Astrocyte of the cerebellum (primary cell): ENCODE measurements at regions not wholly inside any gene's neighbourhood (a gene's known extent, or its start where the extent isn't known, plus 50 kb on each side); places are given as distances from the start of the nearest gene placed in this dataset.
"Not testable (repeated sequence)": the region's sequence is repeated elsewhere in the genome, so short reads cannot be mapped to it uniquely, and the experiment has no call there.

ENCODE experiments used
- DNase-seq: peaks from one replicate; pipeline ENCODE4 v3.0.0-alpha.2; 2011; ENCODE audit warnings: low read depth
- H3K4me3 ChIP-seq: 2 replicates; pipeline ENCODE4 v1.5.1; 2011; ENCODE audit warnings: mild to moderate bottlenecking, low read depth, low read length, moderate library complexity
- CTCF ChIP-seq: IDR thresholded peaks from 2 replicates; pipeline ENCODE4 v1.5.1; 2012; ENCODE audit warnings: low read length, low read depth, moderate library complexity, mild to moderate bottlenecking; ENCODE audit errors: missing control alignments
- in situ Hi-C: cut with HindIII; loops from 2 replicates; pipeline ENCODE4 v1.10.0; 2017; ENCODE audit warnings: low sequenced_read_pairs

GRCh38 chr3:178949896-178950295, 121.7 kb downstream of the ZMAT3 start:
- H3K4me3 ChIP-seq, result no peak overlapping the region
- DNase-seq, result no peak
- no peak for TF ChIP-seq CTCF
- in situ Hi-C loops, result no loop called here

GRCh38 chr3:178948546-178948945, 123.1 kb downstream of the ZMAT3 start:
- no peak for DNase-seq
- TF ChIP-seq CTCF, result no peak
- in situ Hi-C loops, result no loop called here
- no peak overlapping the region for H3K4me3 ChIP-seq

GRCh38 chr3:178947738-178948137, 123.9 kb downstream of the ZMAT3 start:
- no peak for DNase-seq
- in situ Hi-C loops, result no loop called here
- H3K4me3 ChIP-seq, result no peak overlapping the region
- no peak for TF ChIP-seq CTCF

- H3K4me3 ChIP-seq, DNase-seq, in situ Hi-C loops: not testable (repeated sequence)
Observed at GRCh38 chr3:178942261-178942660, 129.3 kb downstream of the ZMAT3 start.

- H3K4me3 ChIP-seq, result no peak overlapping the region
- DNase-seq, result no peak
- in situ Hi-C loops, result no loop called here
- no peak for TF ChIP-seq CTCF
Observed at GRCh38 chr3:178930116-178930515, 141.5 kb downstream of the ZMAT3 start.

GRCh38 chr3:178916223-178916622, 155.4 kb downstream of the ZMAT3 start:
- DNase-seq, result no peak
- in situ Hi-C loops, result no loop called here
- no peak overlapping the region for H3K4me3 ChIP-seq
- TF ChIP-seq CTCF, result no peak

GRCh38 chr3:178915365-178915764, 156.2 kb downstream of the ZMAT3 start:
- DNase-seq, result no peak
- TF ChIP-seq CTCF, result no peak
- no peak overlapping the region for H3K4me3 ChIP-seq
- in situ Hi-C loops, result no loop called here
